H1 (cell line): ENCODE measurements at regions not wholly inside any gene's neighbourhood (a gene's known extent, or its start where the extent isn't known, plus 50 kb on each side); places are given as distances from the start of the nearest gene placed in this dataset.

Source experiments
- CBX8 ChIP-seq: fragments of 300-800, 300-1000 bp; sonication (generic); IDR thresholded peaks from 2 replicates; pipeline ENCODE4 v1.7.1; 2016; ENCODE audit warnings: low read depth, low read length, borderline replicate concordance
- CREB1 ChIP-seq: IDR thresholded peaks from 2 replicates; pipeline ENCODE4 v1.6.1; 2012; ENCODE audit warnings: inconsistent platforms
- EP300 ChIP-seq, 2 experiments: IDR thresholded peaks; 1 replicate in 1 of 2; 2 replicates in 1 of 2; pipeline ENCODE4 v1.6.1; 2011 to 2012; ENCODE audit warnings: low read depth in 2 of 2, low read length in 2 of 2, mild to moderate bottlenecking in 2 of 2, borderline replicate concordance in 1 of 2, inconsistent platforms in 1 of 2, moderate library complexity in 1 of 2
- GABPA ChIP-seq: IDR thresholded peaks from 2 replicates; pipeline ENCODE4 v1.6.1; 2011; ENCODE audit warnings: mild to moderate bottlenecking, low read length, moderate library complexity, borderline replicate concordance; ENCODE audit not compliant: insufficient read depth
- KDM4A ChIP-seq: IDR thresholded peaks from one replicate; pipeline ENCODE4 v1.7.1; 2012; ENCODE audit warnings: low read depth, mild to moderate bottlenecking, moderate library complexity, low read length, inconsistent platforms; ENCODE audit not compliant: severe bottlenecking
- NANOG ChIP-seq: IDR thresholded peaks from 2 replicates; pipeline ENCODE4 v1.6.1; 2011; ENCODE audit warnings: low read length, low read depth, mild to moderate bottlenecking, inconsistent platforms; ENCODE audit not compliant: insufficient read depth, poor library complexity, severe bottlenecking
- RNF2 ChIP-seq: fragments of 200-900, 300-1000 bp; sonication (generic); IDR thresholded peaks from 2 replicates; pipeline ENCODE4 v1.7.1; 2016; ENCODE audit warnings: borderline replicate concordance, low read depth, mild to moderate bottlenecking, antibody characterized with exemption, low read length; ENCODE audit not compliant: poor library complexity, severe bottlenecking; ENCODE audit errors: missing control alignments
- TAF7 ChIP-seq: optimal IDR thresholded peaks from 2 replicates; pipeline ENCODE3; 2011; ENCODE audit warnings: low read depth, mild to moderate bottlenecking, inconsistent platforms, low read length, moderate library complexity, borderline replicate concordance
- TF ChIP-seq, protein P1 (sequence below), 3 experiments: IDR thresholded peaks; 1 replicate in 2 of 3; 2 replicates in 1 of 3; pipeline versions ENCODE4 v1.5.1 to v1.6.1; 2011; ENCODE audit warnings: low read length in 3 of 3, mild to moderate bottlenecking in 3 of 3, inconsistent platforms in 2 of 3, low read depth in 1 of 3, moderate library complexity in 1 of 3; ENCODE audit not compliant: insufficient read depth in 1 of 3; ENCODE audit errors: control extremely low read depth in 1 of 3

DNA sequence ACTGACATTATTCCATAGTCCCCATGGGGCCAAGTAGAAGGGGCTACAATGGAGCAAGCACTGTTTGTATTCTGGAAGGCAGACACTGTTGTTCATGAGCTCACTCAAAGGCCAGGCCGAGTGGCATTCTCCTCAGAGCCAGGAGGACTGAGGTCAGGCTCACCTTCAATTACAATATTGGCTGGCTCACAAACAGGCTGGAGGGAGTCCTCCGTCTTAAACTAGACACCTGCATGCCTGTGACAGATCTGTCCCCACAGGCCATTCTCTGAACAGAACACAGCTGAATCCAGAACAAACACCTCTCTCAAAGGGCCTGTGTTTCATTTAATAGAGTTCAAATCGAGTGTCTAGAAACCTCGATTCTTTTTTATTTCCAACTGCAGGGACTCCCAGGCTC, 347.4 kb upstream of the PPP2R3A start (continued):
- TF ChIP-seq RNF2 (no peak), CBX8 (no peak), CREB1 (no peak), EP300 (IDR thresholded peaks at IDR 0.05; ENCODE audit: borderline replicate concordance in 1 of 2, low read depth in 2 of 2, low read length in 2 of 2) (no peak), KDM4A (no peak), NANOG (no peak), GABPA (no peak), TAF7 (no peak)
- TF ChIP-seq, protein P1, sequence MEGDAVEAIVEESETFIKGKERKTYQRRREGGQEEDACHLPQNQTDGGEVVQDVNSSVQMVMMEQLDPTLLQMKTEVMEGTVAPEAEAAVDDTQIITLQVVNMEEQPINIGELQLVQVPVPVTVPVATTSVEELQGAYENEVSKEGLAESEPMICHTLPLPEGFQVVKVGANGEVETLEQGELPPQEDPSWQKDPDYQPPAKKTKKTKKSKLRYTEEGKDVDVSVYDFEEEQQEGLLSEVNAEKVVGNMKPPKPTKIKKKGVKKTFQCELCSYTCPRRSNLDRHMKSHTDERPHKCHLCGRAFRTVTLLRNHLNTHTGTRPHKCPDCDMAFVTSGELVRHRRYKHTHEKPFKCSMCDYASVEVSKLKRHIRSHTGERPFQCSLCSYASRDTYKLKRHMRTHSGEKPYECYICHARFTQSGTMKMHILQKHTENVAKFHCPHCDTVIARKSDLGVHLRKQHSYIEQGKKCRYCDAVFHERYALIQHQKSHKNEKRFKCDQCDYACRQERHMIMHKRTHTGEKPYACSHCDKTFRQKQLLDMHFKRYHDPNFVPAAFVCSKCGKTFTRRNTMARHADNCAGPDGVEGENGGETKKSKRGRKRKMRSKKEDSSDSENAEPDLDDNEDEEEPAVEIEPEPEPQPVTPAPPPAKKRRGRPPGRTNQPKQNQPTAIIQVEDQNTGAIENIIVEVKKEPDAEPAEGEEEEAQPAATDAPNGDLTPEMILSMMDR (IDR thresholded peaks at IDR 0.05; ENCODE audit: control extremely low read depth in 1 of 3, insufficient read depth in 1 of 3, low read depth in 1 of 3, low read length in 3 of 3): no peak
